Rectal smooth muscle tissue (tissue), 1 donor: ENCODE measurements at regions not wholly inside any gene's neighbourhood (a gene's known extent, or its start where the extent isn't known, plus 50 kb on each side); places are given as distances from the start of the nearest gene placed in this dataset.

ENCODE experiments used
- H3K27ac ChIP-seq: one replicate; pipeline ENCODE4 v1.7.0; 2013; ENCODE audit warnings: low read depth, low read length, inconsistent platforms
- H3K27me3 ChIP-seq: one replicate; pipeline ENCODE4 v1.7.0; 2013; ENCODE audit warnings: low read length; ENCODE audit not compliant: control insufficient read depth, insufficient read depth
- H3K36me3 ChIP-seq: one replicate; pipeline ENCODE4 v1.7.0; 2013; ENCODE audit warnings: low read length; ENCODE audit not compliant: control insufficient read depth, insufficient read depth
- H3K4me1 ChIP-seq: one replicate; pipeline ENCODE4 v1.7.0; 2013; ENCODE audit warnings: low read length; ENCODE audit not compliant: control insufficient read depth, insufficient read depth
- H3K4me3 ChIP-seq: one replicate; pipeline ENCODE4 v1.7.0; 2013; ENCODE audit warnings: low read length
- H3K9ac ChIP-seq: one replicate; pipeline ENCODE4 v1.7.0; 2013; ENCODE audit warnings: low read length

GRCh38 chr16:6279286-6279685 lies 1053.4 kb upstream of the RBFOX1 start:
- Histone ChIP-seq H3K4me3 (no peak overlapping the region), H3K36me3 (no peaks in the 10 kb centered on the region), H3K4me1 (no peaks in the 10 kb centered on the region), H3K27ac (no peak overlapping the region), H3K9ac (no peak overlapping the region), H3K27me3 (no peaks in the 10 kb centered on the region)

GRCh38 chr16:6274351-6274750 lies 1058.3 kb upstream of the RBFOX1 start:
- Histone ChIP-seq H3K4me3 (no peak overlapping the region), H3K9ac (no peak overlapping the region), H3K4me1 (no peaks in the 10 kb centered on the region), H3K27ac (no peak overlapping the region), H3K27me3 (no peaks in the 10 kb centered on the region), H3K36me3 (no peaks in the 10 kb centered on the region)

- H3K36me3 ChIP-seq, result no peaks in the 10 kb centered on the region
- H3K27ac ChIP-seq, result no peak overlapping the region
- no peak overlapping the region for H3K4me3 ChIP-seq
- H3K27me3 ChIP-seq, result no peaks in the 10 kb centered on the region
- no peak overlapping the region for H3K9ac ChIP-seq
- no peaks in the 10 kb centered on the region for H3K4me1 ChIP-seq
Measured at GRCh38 chr16:6267682-6268081, 1065.0 kb upstream of the RBFOX1 start.

GRCh38 chr16:6266703-6267102 lies 1065.9 kb upstream of the RBFOX1 start:
- Histone ChIP-seq H3K9ac (no peak overlapping the region), H3K27me3 (no peaks in the 10 kb centered on the region), H3K27ac (no peak overlapping the region), H3K4me3 (no peak overlapping the region), H3K36me3 (no peaks in the 10 kb centered on the region), H3K4me1 (no peaks in the 10 kb centered on the region)

- H3K27ac ChIP-seq, result no peak overlapping the region
- H3K36me3 ChIP-seq, result no peaks in the 10 kb centered on the region
Measured at GRCh38 chr16:6265968-6266367, 1066.7 kb upstream of the RBFOX1 start.

GRCh38 chr16:6258056-6258455 lies 1074.6 kb upstream of the RBFOX1 start:
- Histone ChIP-seq H3K4me3 (no peak overlapping the region), H3K27ac (no peak overlapping the region), H3K9ac (no peak overlapping the region), H3K36me3 (no peaks in the 10 kb centered on the region), H3K27me3 (no peaks in the 10 kb centered on the region), H3K4me1 (no peaks in the 10 kb centered on the region)

More at GRCh38 chr16:6265968-6266367, 1066.7 kb upstream of the RBFOX1 start:
- no peaks in the 10 kb centered on the region for H3K4me1 ChIP-seq
- H3K27me3 ChIP-seq, result no peaks in the 10 kb centered on the region
- no peak overlapping the region for H3K4me3 ChIP-seq
- H3K9ac ChIP-seq, result no peak overlapping the region

GRCh38 chr16:6252541-6252940 lies 1080.1 kb upstream of the RBFOX1 start:
- no peaks in the 10 kb centered on the region for H3K27me3 ChIP-seq
- H3K4me3 ChIP-seq, result no peak overlapping the region
- no peaks in the 10 kb centered on the region for H3K4me1 ChIP-seq
- no peak overlapping the region for H3K9ac ChIP-seq
- H3K27ac ChIP-seq, result no peak overlapping the region
- no peaks in the 10 kb centered on the region for H3K36me3 ChIP-seq

GRCh38 chr16:6250511-6250910 lies 1082.1 kb upstream of the RBFOX1 start:
- Histone ChIP-seq H3K4me1 (no peaks in the 10 kb centered on the region), H3K27me3 (no peaks in the 10 kb centered on the region), H3K9ac (no peak overlapping the region), H3K4me3 (no peak overlapping the region), H3K36me3 (no peaks in the 10 kb centered on the region), H3K27ac (no peak overlapping the region)

GRCh38 chr16:6249863-6250262 lies 1082.8 kb upstream of the RBFOX1 start:
- no peaks in the 10 kb centered on the region for H3K4me1 ChIP-seq
- no peak overlapping the region for H3K9ac ChIP-seq
- no peak overlapping the region for H3K27ac ChIP-seq
- no peaks in the 10 kb centered on the region for H3K36me3 ChIP-seq
- no peak overlapping the region for H3K4me3 ChIP-seq
- no peaks in the 10 kb centered on the region for H3K27me3 ChIP-seq

GRCh38 chr16:6248199-6248598 lies 1084.4 kb upstream of the RBFOX1 start:
- Histone ChIP-seq H3K36me3 (no peaks in the 10 kb centered on the region), H3K4me3 (no peak overlapping the region), H3K27ac (no peak overlapping the region), H3K9ac (no peak overlapping the region), H3K27me3 (no peaks in the 10 kb centered on the region), H3K4me1 (no peaks in the 10 kb centered on the region)

GRCh38 chr16:6247775-6248174 lies 1084.9 kb upstream of the RBFOX1 start:
- no peaks in the 10 kb centered on the region for H3K4me1 ChIP-seq
- H3K27ac ChIP-seq, result no peak overlapping the region
- H3K4me3 ChIP-seq, result no peak overlapping the region
- no peaks in the 10 kb centered on the region for H3K27me3 ChIP-seq
- H3K9ac ChIP-seq, result no peak overlapping the region
- no peaks in the 10 kb centered on the region for H3K36me3 ChIP-seq

- no peak overlapping the region for H3K4me3 ChIP-seq
- no peak overlapping the region for H3K27ac ChIP-seq
- H3K36me3 ChIP-seq, result no peaks in the 10 kb centered on the region
- H3K4me1 ChIP-seq, result no peaks in the 10 kb centered on the region
- H3K9ac ChIP-seq, result no peak overlapping the region
- no peaks in the 10 kb centered on the region for H3K27me3 ChIP-seq
Measured at GRCh38 chr16:6247150-6247549, 1085.5 kb upstream of the RBFOX1 start.

GRCh38 chr16:6246266-6246665 lies 1086.4 kb upstream of the RBFOX1 start:
- no peak overlapping the region for H3K27ac ChIP-seq
- no peak overlapping the region for H3K9ac ChIP-seq
- H3K4me3 ChIP-seq, result no peak overlapping the region
- H3K27me3 ChIP-seq, result no peaks in the 10 kb centered on the region
- H3K36me3 ChIP-seq, result no peaks in the 10 kb centered on the region
- no peaks in the 10 kb centered on the region for H3K4me1 ChIP-seq
